ENCODE measurements at regions not wholly inside any gene's neighbourhood (a gene's known extent, or its start where the extent isn't known, plus 50 kb on each side); places are given as distances from the start of the nearest gene placed in this dataset.

- TF ChIP-seq POLR2AphosphoS5 (IDR thresholded peaks at IDR 0.05) (no peak), POLR2A (IDR thresholded peaks at IDR 0.05) (no peak), CTCF (IDR thresholded peaks at IDR 0.05) (no peak)
- DNase-seq (ENCODE audit: low spot score in 2 of 2) = no peak
- no peak overlapping the region for H3K4me3 ChIP-seq
- no peaks in the 10 kb centered on the region for H3K4me1 ChIP-seq
- H3K9me3 ChIP-seq = peaks cover 17 to 28% of the 10 kb centered on the region in 2 donors
- intact Hi-C loops (cut with DNase I; ENCODE audit: low total_unique reads) = no loop called here
- H3K27ac ChIP-seq = no peak overlapping the region
- H3K27me3 ChIP-seq = no peaks in the 10 kb centered on the region
- H3K36me3 ChIP-seq = no peaks in the 10 kb centered on the region
Measured at GRCh38 chr2:146094185-146094584, 1574.3 kb upstream of the ZEB2 start.

- Histone ChIP-seq H3K4me1 (no peaks in the 10 kb centered on the region), H3K27ac (no peak overlapping the region), H3K4me3 (no peak overlapping the region), H3K9me3 (no peaks in the 10 kb centered on the region), H3K27me3 (no peaks in the 10 kb centered on the region), H3K36me3 (no peaks in the 10 kb centered on the region)
- no peak for TF ChIP-seq POLR2AphosphoS5 (IDR thresholded peaks at IDR 0.05)
- TF ChIP-seq CTCF (IDR thresholded peaks at IDR 0.05) = no peak
- no peak for TF ChIP-seq POLR2A (IDR thresholded peaks at IDR 0.05)
- intact Hi-C loops (cut with DNase I; ENCODE audit: low total_unique reads) = no loop called here
- no peak for DNase-seq (ENCODE audit: low spot score in 2 of 2)
Measured at GRCh38 chr2:146081459-146081858, 1561.5 kb upstream of the ZEB2 start.

- H3K27me3 ChIP-seq = no peaks in the 10 kb centered on the region
- intact Hi-C loops (cut with DNase I; ENCODE audit: low total_unique reads) = no loop called here
Measured at GRCh38 chr2:146080925-146081324, 1561.0 kb upstream of the ZEB2 start.

GRCh38 chr2:146079216-146079615 is 1559.3 kb upstream of the ZEB2 start:
- no peaks in the 10 kb centered on the region for H3K36me3 ChIP-seq

More at GRCh38 chr2:146080925-146081324, 1561.0 kb upstream of the ZEB2 start:
- no peak overlapping the region for H3K4me3 ChIP-seq
- H3K27ac ChIP-seq = no peak overlapping the region
- DNase-seq (ENCODE audit: low spot score in 2 of 2) = no peak
- no peaks in the 10 kb centered on the region for H3K9me3 ChIP-seq
- TF ChIP-seq CTCF (IDR thresholded peaks at IDR 0.05) (no peak), POLR2A (IDR thresholded peaks at IDR 0.05) (no peak), POLR2AphosphoS5 (IDR thresholded peaks at IDR 0.05) (no peak)
- no peaks in the 10 kb centered on the region for H3K4me1 ChIP-seq
- H3K36me3 ChIP-seq = no peaks in the 10 kb centered on the region

GRCh38 chr2:146077156-146077555 is 1557.2 kb upstream of the ZEB2 start:
- Histone ChIP-seq H3K4me1 (no peaks in the 10 kb centered on the region), H3K36me3 (no peaks in the 10 kb centered on the region), H3K27ac (no peak overlapping the region), H3K9me3 (peaks cover 0 to 4% of the 10 kb centered on the region in 2 donors), H3K4me3 (no peak overlapping the region), H3K27me3 (no peaks in the 10 kb centered on the region)
- intact Hi-C loops (cut with DNase I; ENCODE audit: low total_unique reads) = no loop called here
- TF ChIP-seq POLR2AphosphoS5 (IDR thresholded peaks at IDR 0.05) = no peak
- TF ChIP-seq CTCF (IDR thresholded peaks at IDR 0.05) = no peak
- no peak for TF ChIP-seq POLR2A (IDR thresholded peaks at IDR 0.05)
- no peak for DNase-seq (ENCODE audit: low spot score in 2 of 2)

More at GRCh38 chr2:146079216-146079615, 1559.3 kb upstream of the ZEB2 start:
- intact Hi-C loops (cut with DNase I; ENCODE audit: low total_unique reads) = no loop called here
- H3K27ac ChIP-seq = no peak overlapping the region
- no peak for DNase-seq (ENCODE audit: low spot score in 2 of 2)
- H3K27me3 ChIP-seq = no peaks in the 10 kb centered on the region
- no peak overlapping the region for H3K4me3 ChIP-seq
- no peaks in the 10 kb centered on the region for H3K4me1 ChIP-seq
- H3K9me3 ChIP-seq = peaks cover 0 to 2% of the 10 kb centered on the region in 2 donors
- TF ChIP-seq CTCF (IDR thresholded peaks at IDR 0.05) (no peak), POLR2A (IDR thresholded peaks at IDR 0.05) (no peak), POLR2AphosphoS5 (IDR thresholded peaks at IDR 0.05) (no peak)
